Activated CD4-positive, alpha-beta T cell treated with anti-CD3 and anti-CD28 coated beads for 24 hours (primary cell): ENCODE measurements at regions not wholly inside any gene's neighbourhood (a gene's known extent, or its start where the extent isn't known, plus 50 kb on each side); places are given as distances from the start of the nearest gene placed in this dataset.

ENCODE experiments used
- DNase-seq, 2 donors: peaks; one replicate each; pipeline ENCODE4 v3.0.0-alpha.2; 2020; ENCODE audit warnings: low read depth in 2 of 2

DNA sequence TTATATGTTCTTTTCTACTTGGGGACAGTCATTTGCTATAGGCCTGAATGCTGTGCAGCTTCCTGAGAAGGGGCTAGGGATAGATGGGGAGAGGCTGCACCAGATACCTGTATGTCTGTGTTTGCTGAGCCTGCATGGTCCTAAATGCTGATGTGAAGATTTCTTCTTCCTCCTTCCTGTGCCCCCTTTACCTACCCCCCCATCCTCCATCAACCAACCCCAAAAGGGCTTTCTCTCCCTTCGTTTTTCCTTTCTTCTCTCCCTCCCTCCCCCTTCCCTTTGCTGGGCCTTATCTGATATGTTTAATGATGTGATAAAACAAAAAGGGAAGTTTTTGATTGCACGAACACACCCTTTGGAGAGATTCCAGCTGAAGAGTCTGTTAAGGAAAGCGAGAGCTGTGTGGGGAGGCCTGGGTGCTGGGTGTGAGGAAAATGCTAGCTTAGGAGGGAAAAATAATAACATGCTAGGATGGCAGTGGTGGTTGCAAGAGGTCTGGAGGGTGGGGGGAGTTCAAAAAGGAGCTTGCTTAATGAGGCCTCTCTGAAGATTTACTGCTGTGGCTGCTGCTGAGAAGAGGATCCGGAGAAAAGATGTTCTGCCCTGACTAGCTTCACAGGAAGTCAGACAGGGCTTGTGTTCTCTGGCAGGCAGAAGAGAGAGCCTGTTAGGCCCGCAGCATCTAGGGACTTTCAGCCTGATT is 101.8 kb downstream of the SAMD9 start:
- no peak for DNase-seq

DNA sequence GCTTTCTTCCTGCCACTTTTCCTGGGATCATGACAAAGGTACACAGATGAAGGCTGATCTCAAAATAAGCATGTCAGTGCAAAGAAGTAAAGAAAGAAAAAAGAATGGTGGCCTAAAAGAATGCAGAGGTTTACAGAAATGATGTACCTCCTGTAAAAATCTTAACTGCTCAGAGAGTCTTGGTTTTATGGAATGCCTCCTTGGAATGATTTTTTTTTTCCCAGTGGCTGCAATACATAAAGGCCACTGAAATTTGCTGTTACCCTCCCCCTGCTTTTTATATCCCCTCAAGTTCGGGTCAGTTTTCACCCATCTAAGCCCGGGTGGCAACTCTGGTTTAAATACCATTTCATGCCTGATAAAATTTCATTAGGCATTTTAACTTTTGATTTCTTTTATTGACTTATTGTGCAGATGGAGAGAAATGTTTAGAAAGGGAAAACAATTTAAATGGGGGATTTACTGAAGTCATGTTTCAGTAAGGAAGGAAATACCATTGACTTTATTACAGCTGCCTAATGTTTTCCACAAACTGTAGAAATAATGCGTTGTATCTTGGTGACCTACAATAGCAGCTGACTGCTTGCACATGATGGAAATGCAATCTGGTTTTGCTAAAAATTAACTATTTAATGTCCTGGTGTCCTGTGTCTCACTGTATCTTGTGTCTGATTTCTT is 102.5 kb downstream of the SAMD9 start:
- DNase-seq, result no peak

DNA sequence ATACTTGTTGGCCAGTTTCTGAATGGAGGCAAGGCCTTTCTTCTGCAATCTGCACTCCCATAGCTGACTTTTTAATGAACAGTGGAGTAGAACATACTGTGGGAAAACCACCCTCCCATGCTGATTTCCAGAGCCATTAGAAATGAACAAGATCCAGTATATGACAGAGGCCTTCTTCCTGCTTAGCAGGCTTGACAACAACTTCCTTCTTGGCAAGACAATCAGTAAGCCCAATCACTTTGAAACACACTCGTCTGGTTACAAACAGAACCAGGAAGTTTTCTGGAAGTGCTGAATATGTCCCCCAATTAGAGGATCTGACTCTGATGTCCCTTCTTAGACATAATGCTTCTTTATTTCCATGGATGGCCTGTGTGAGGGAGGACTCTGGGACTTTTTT is 103.4 kb downstream of the SAMD9 start:
- DNase-seq, result no peak

DNA sequence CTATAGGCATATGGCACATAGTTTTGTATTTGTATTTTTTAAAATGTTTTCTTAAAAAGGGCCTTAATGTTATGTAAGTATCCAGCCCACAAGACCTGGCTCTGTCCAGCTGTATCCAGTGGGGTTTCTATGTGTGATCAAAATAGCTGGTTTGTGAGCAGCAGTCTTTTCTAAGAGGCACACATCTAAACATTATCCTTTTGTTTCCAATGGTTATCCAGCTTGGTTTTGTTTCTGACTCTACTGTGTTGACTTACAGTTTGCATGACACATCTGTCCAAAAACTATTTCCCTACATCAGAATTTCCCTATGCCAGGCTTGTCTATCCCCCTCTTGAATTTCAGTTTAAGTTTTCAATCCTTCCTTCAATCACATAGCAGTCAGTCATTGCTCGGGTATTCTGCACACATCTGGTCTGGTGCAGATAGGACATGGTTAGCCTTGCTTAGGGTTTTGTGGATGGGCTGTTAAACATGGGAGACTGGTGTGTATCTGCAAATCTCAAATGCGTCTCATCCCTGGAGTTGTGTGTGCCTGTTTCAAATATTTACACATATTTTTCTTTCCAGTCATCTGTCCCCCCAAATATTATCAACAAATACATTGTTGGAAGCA is 104.2 kb downstream of the SAMD9 start:
- no peak for DNase-seq

GRCh38 chr7:93011351-93012294 is 106.2 kb downstream of the SAMD9 start:
- DNase-seq, result no peak

- DNase-seq, result no peak
Observed at GRCh38 chr7:93008833-93009232, 108.9 kb downstream of the SAMD9 start.

DNA sequence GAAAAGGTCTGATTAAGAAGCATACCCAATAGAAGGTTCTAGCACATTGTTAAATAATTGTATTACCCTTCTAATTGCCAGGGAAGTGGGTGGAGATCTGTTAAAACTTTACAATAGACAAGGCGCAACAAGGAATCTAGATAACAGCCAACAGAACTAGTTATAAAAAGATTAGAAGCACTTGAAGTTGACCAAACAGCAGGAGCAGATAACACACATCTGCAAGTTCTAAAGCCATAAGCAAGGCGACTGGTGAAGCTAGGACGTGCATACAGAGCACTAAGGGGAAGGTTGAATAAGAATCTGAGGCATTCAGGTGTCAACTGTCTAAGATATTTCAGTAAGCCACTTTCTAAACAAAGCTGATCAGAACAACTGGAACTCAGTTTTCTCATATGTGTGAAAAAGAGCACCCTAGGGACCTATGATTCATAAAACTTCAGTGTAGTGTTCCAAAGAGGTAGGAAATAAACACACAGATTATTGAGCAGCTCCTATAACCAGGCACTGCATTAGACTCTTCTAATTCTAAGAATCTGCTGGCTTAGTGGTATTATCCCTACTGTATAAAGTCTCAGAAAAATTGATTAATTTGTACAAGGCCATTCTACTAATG is 111.2 kb downstream of the SAMD9 start:
- no peak for DNase-seq

- DNase-seq, result no peak
Observed at GRCh38 chr7:93004906-93005305, 112.9 kb downstream of the SAMD9 start.

GRCh38 chr7:92997719-92998118 is 120.1 kb downstream of the SAMD9 start:
- no peak for DNase-seq

GRCh38 chr7:92997152-92997551 is 120.6 kb downstream of the SAMD9 start:
- no peak for DNase-seq

- no peak for DNase-seq
Observed at GRCh38 chr7:92994901-92995300, 122.9 kb downstream of the SAMD9 start.

- DNase-seq, result no peak
Observed at GRCh38 chr7:92992932-92993331, 124.8 kb downstream of the SAMD9 start.

DNA sequence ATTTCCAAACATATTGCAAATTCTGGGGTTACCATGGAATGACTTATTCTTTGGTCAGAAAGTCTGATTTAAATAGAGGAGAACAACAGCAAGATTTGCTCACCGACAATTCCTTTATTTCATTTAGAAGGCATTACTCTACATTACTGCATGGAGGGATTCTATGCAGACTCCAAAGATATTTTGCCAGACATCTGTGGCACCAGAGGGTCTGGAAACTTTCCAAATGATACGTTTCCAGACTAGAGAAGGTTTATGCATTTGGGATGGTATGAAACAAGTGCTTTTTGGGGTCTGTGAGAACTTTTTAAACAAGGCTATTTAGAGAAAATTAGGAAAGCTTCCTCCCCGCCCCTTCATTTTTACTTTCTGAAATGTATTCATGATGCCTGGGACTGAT is 125.3 kb downstream of the SAMD9 start:
- no peak for DNase-seq

- no peak for DNase-seq
Observed at GRCh38 chr7:92991190-92991589, 126.6 kb downstream of the SAMD9 start.

- DNase-seq, result no peak
Observed at GRCh38 chr7:92988941-92989545, 128.7 kb downstream of the SAMD9 start.

GRCh38 chr7:92988051-92988450 is 129.7 kb downstream of the SAMD9 start:
- no peak for DNase-seq

DNA sequence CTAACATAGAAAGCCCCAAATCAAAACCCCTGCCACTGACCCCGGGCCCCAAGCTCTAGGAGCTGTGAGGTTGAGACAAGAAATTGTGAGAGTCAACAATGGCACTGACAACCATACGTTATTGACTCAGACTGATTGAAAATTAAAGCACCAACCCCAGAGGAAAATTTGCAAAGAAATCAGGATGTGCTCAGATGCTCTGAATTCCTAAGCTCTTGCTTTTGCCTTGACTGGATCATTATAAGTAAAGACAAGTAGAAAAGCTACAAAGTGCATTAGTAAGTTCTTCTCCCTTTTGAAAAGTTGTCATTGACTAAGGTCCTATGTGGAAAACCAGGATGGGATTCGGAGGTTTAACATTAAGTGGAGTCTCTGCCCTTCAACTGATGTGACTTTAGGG is 130.2 kb downstream of the SAMD9 start:
- no peak for DNase-seq

DNA sequence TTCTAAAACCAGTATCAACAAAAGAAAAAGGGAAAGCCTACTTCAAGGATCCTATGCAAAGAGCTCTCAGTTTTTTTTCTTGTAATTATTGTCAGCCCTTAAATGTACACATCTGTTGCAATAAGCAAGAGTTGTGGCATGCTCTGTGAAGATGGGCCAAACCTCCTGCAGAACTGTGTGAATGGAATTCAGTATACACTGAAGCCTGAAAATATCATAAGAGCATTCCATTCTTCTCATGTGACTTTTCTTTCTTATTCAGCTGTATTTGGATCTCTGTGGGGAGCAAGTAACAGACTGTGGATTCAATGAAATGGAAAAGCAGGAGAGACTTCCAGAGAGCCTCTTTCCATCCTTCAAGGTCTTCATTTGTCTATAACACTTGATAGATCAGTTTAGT is 130.7 kb downstream of the SAMD9 start:
- DNase-seq, result no peak

DNA sequence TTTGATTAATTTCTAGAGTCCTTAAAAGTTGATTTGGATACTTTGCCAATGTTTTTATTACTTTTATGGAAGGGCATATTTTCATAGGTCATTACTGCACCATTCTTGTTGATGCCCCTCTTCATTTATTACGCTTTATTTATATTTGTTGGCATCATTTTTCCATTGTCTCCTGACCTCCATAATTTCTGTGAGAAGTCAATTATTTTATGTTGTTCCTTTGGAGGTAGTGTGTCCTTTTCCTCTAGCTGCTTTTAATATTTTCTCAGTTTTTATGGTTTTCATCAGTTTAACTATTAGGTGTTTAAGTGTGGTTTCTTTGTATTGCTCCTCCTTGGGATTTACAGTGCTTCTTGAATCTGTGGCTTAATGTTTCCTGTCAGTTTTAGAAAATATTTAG is 134.9 kb downstream of the SAMD9 start:
- DNase-seq, result no peak

- no peak for DNase-seq
Observed at GRCh38 chr7:92976931-92977330, 140.6 kb upstream of the CDK6 start.

GRCh38 chr7:92973974-92974373 is 137.6 kb upstream of the CDK6 start:
- DNase-seq, result no peak
